ENCODE measurements at regions not wholly inside any gene's neighbourhood (a gene's known extent, or its start where the extent isn't known, plus 50 kb on each side); places are given as distances from the start of the nearest gene placed in this dataset.

DNA sequence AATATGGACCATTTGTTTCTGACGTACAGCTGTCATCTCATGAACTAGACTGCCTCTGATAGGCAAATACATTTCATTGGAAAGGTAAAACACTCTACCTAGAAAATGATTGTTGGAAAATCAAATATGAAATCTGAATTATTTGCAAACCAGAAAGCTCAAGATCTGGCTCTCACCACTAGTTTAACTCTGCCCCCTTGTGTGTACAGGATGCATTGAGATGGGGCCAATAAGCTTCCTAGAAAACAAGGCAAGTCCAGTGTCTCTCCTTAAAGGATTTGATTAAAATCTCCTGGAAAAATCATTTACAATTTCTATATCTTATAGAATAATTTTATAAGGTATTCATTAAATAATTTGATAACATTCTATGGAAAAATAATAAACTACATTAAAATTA lies 311.9 kb upstream of the ANKH start (continued):
- TF ChIP-seq, protein P1, sequence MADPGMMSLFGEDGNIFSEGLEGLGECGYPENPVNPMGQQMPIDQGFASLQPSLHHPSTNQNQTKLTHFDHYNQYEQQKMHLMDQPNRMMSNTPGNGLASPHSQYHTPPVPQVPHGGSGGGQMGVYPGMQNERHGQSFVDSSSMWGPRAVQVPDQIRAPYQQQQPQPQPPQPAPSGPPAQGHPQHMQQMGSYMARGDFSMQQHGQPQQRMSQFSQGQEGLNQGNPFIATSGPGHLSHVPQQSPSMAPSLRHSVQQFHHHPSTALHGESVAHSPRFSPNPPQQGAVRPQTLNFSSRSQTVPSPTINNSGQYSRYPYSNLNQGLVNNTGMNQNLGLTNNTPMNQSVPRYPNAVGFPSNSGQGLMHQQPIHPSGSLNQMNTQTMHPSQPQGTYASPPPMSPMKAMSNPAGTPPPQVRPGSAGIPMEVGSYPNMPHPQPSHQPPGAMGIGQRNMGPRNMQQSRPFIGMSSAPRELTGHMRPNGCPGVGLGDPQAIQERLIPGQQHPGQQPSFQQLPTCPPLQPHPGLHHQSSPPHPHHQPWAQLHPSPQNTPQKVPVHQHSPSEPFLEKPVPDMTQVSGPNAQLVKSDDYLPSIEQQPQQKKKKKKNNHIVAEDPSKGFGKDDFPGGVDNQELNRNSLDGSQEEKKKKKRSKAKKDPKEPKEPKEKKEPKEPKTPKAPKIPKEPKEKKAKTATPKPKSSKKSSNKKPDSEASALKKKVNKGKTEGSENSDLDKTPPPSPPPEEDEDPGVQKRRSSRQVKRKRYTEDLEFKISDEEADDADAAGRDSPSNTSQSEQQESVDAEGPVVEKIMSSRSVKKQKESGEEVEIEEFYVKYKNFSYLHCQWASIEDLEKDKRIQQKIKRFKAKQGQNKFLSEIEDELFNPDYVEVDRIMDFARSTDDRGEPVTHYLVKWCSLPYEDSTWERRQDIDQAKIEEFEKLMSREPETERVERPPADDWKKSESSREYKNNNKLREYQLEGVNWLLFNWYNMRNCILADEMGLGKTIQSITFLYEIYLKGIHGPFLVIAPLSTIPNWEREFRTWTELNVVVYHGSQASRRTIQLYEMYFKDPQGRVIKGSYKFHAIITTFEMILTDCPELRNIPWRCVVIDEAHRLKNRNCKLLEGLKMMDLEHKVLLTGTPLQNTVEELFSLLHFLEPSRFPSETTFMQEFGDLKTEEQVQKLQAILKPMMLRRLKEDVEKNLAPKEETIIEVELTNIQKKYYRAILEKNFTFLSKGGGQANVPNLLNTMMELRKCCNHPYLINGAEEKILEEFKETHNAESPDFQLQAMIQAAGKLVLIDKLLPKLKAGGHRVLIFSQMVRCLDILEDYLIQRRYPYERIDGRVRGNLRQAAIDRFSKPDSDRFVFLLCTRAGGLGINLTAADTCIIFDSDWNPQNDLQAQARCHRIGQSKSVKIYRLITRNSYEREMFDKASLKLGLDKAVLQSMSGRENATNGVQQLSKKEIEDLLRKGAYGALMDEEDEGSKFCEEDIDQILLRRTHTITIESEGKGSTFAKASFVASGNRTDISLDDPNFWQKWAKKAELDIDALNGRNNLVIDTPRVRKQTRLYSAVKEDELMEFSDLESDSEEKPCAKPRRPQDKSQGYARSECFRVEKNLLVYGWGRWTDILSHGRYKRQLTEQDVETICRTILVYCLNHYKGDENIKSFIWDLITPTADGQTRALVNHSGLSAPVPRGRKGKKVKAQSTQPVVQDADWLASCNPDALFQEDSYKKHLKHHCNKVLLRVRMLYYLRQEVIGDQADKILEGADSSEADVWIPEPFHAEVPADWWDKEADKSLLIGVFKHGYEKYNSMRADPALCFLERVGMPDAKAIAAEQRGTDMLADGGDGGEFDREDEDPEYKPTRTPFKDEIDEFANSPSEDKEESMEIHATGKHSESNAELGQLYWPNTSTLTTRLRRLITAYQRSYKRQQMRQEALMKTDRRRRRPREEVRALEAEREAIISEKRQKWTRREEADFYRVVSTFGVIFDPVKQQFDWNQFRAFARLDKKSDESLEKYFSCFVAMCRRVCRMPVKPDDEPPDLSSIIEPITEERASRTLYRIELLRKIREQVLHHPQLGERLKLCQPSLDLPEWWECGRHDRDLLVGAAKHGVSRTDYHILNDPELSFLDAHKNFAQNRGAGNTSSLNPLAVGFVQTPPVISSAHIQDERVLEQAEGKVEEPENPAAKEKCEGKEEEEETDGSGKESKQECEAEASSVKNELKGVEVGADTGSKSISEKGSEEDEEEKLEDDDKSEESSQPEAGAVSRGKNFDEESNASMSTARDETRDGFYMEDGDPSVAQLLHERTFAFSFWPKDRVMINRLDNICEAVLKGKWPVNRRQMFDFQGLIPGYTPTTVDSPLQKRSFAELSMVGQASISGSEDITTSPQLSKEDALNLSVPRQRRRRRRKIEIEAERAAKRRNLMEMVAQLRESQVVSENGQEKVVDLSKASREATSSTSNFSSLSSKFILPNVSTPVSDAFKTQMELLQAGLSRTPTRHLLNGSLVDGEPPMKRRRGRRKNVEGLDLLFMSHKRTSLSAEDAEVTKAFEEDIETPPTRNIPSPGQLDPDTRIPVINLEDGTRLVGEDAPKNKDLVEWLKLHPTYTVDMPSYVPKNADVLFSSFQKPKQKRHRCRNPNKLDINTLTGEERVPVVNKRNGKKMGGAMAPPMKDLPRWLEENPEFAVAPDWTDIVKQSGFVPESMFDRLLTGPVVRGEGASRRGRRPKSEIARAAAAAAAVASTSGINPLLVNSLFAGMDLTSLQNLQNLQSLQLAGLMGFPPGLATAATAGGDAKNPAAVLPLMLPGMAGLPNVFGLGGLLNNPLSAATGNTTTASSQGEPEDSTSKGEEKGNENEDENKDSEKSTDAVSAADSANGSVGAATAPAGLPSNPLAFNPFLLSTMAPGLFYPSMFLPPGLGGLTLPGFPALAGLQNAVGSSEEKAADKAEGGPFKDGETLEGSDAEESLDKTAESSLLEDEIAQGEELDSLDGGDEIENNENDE (IDR thresholded peaks at IDR 0.05; ENCODE audit: insufficient replicate concordance, low read length), result no peak
- TF ChIP-seq RAD21 (IDR thresholded peaks at IDR 0.05 in 1 of 2, conservative IDR thresholded peaks at IDR 0.05 in 1 of 2; ENCODE audit: low read depth in 2 of 2, low read length in 2 of 2), result peak; percentile 56 to 68
- TF ChIP-seq, protein P2, sequence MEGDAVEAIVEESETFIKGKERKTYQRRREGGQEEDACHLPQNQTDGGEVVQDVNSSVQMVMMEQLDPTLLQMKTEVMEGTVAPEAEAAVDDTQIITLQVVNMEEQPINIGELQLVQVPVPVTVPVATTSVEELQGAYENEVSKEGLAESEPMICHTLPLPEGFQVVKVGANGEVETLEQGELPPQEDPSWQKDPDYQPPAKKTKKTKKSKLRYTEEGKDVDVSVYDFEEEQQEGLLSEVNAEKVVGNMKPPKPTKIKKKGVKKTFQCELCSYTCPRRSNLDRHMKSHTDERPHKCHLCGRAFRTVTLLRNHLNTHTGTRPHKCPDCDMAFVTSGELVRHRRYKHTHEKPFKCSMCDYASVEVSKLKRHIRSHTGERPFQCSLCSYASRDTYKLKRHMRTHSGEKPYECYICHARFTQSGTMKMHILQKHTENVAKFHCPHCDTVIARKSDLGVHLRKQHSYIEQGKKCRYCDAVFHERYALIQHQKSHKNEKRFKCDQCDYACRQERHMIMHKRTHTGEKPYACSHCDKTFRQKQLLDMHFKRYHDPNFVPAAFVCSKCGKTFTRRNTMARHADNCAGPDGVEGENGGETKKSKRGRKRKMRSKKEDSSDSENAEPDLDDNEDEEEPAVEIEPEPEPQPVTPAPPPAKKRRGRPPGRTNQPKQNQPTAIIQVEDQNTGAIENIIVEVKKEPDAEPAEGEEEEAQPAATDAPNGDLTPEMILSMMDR (IDR thresholded peaks at IDR 0.05; ENCODE audit: control extremely low read depth in 1 of 3, insufficient read depth in 1 of 3, low read depth in 1 of 3, low read length in 3 of 3), result peak in 2 of 3 experiments; percentile 52 to 55; a peak in 3 of 4 replicates
- TF ChIP-seq SIRT6 (IDR thresholded peaks at IDR 0.05; ENCODE audit: low read length), result no peak
- TF ChIP-seq SRF (IDR thresholded peaks at IDR 0.05; ENCODE audit: low read depth, low read length), result no peak
- no peak for TF ChIP-seq TEAD4 (IDR thresholded peaks at IDR 0.05; ENCODE audit: low read depth, low read length)
- TF ChIP-seq KDM5A (IDR thresholded peaks at IDR 0.05; ENCODE audit: low read length), result no peak
- TF ChIP-seq SIX5 (IDR thresholded peaks at IDR 0.05; ENCODE audit: low read depth, low read length), result no peak
- no peak for TF ChIP-seq RFX5 (IDR thresholded peaks at IDR 0.05; ENCODE audit: borderline replicate concordance, low read depth, low read length)
- no peak for TF ChIP-seq CBX8 (IDR thresholded peaks at IDR 0.05; ENCODE audit: borderline replicate concordance, low read depth, low read length)

Data from H1 (cell line).